ENCODE measurements at regions not wholly inside any gene's neighbourhood (a gene's known extent, or its start where the extent isn't known, plus 50 kb on each side); places are given as distances from the start of the nearest gene placed in this dataset.
"Not testable (repeated sequence)": the region's sequence is repeated elsewhere in the genome, so short reads cannot be mapped to it uniquely, and the experiment has no call there.

DNA sequence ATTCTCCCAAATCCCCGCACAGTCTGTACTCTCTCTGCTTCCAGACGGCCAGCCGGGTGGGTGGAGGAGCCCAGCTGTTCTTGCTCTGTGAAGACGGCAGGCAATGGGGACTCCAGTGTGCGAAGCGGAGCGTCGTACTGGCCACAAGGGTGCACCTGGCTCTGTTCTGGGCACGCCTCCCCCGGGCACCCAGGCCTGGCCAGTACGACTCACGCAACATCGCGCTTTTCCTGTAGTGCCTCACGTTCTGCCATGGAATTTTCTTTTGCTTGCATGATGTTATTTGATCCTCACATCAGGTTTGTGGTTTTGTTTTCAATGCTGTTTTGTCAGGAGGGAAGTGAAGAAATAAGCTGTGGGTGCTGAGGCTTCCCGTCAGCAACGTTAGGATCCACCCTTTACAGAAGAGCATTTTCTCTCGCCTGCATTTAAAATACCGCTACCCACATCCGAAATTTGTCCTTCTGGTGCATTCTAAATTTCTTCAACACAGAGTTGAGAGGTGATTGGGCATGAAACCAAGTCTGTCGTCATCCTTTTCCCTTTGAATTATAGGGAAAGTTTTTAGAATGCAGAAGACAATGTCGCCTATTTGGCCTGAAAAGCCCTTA, 311.7 kb downstream of the TRIM36 start:
- Mint-ChIP-seq H3K36me3 (no peaks in the 10 kb centered on the region), H3K9me3 (peaks cover 4% of the 10 kb centered on the region), H3K4me1 (ENCODE audit: unreplicated experiment) (no peaks in the 10 kb centered on the region), H3K27me3 (no peaks in the 10 kb centered on the region), H3K27ac (no peak overlapping the region), H3K4me3 (no peak overlapping the region)
- no peak for TF ChIP-seq CTCF (conservative IDR thresholded peaks at IDR 0.05)
- DNase-seq (ENCODE audit: extremely low spot score, unreplicated experiment) = no peak

DNA sequence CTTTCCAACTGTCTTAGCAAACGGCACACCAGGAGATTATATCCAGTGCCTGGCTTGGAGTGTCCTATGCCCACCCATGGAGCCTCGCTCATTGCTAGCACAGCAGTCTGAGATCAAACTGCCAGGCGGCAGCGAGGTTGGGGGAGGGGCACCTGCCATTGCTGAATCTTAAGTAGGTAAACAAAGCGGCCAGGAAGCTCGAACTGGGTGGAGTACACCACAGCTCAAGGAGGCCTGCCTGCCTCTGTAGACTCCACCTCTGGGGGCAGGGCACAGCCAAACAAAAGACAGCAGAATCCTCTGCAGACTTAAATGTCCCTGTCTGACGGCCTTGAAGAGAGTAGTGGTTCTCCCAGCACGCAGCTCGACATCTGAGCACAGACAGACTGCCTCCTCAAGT, 325.0 kb downstream of the TRIM36 start:
- H3K36me3 Mint-ChIP-seq; DNase-seq (ENCODE audit: extremely low spot score, unreplicated experiment); H3K27me3 Mint-ChIP-seq; H3K27ac Mint-ChIP-seq; H3K9me3 Mint-ChIP-seq; H3K4me1 Mint-ChIP-seq (ENCODE audit: unreplicated experiment); H3K4me3 Mint-ChIP-seq: not testable (repeated sequence)

DNA sequence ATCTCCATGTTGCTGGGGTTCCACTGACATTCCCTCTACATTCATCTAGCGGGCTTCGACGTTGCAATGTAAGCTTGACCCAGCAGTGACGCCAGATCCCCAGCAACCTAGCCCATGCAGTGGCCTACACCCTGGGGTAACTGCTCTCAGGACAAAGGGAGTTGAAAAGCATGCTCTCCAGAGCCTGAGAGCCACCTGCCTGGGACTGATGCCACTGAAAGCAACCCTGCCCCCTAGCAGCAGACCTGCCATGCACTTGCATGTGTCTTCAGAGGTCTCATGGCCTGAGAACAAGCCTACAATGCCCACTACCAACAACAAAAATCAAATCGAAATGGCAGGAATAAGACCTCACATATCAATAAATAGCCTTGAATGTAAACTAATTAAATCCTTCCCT, 330.3 kb downstream of the TRIM36 start:
- Mint-ChIP-seq H3K4me1 (ENCODE audit: unreplicated experiment) (no peaks in the 10 kb centered on the region), H3K27ac (no peak overlapping the region), H3K9me3 (no peaks in the 10 kb centered on the region), H3K4me3 (no peak overlapping the region), H3K36me3 (no peaks in the 10 kb centered on the region), H3K27me3 (peaks cover 11% of the 10 kb centered on the region)
- no peak for TF ChIP-seq CTCF (conservative IDR thresholded peaks at IDR 0.05)
- no peak for DNase-seq (ENCODE audit: extremely low spot score, unreplicated experiment)

- DNase-seq (ENCODE audit: extremely low spot score, unreplicated experiment) = no peak
- H3K9me3 Mint-ChIP-seq = no peaks in the 10 kb centered on the region
- H3K4me1 Mint-ChIP-seq (ENCODE audit: unreplicated experiment) = no peaks in the 10 kb centered on the region
- H3K4me3 Mint-ChIP-seq = no peak overlapping the region
- H3K36me3 Mint-ChIP-seq = no peaks in the 10 kb centered on the region
- no peak overlapping the region for H3K27ac Mint-ChIP-seq
- H3K27me3 Mint-ChIP-seq = peaks cover 11% of the 10 kb centered on the region
- TF ChIP-seq CTCF (conservative IDR thresholded peaks at IDR 0.05) = no peak
Observed at GRCh38 chr5:114838937-114839336, 330.8 kb downstream of the TRIM36 start.

- no peak for DNase-seq (ENCODE audit: extremely low spot score, unreplicated experiment)
- Mint-ChIP-seq H3K4me3 (no peak overlapping the region), H3K36me3 (no peaks in the 10 kb centered on the region), H3K27me3 (peaks cover 14% of the 10 kb centered on the region), H3K9me3 (no peaks in the 10 kb centered on the region), H3K27ac (no peak overlapping the region), H3K4me1 (ENCODE audit: unreplicated experiment) (no peaks in the 10 kb centered on the region)
- no peak for TF ChIP-seq CTCF (conservative IDR thresholded peaks at IDR 0.05)
Observed at GRCh38 chr5:114830114-114830513, 339.6 kb downstream of the TRIM36 start.

GRCh38 chr5:114822863-114823262, 346.8 kb downstream of the TRIM36 start:
- Mint-ChIP-seq H3K36me3 (no peaks in the 10 kb centered on the region), H3K4me1 (ENCODE audit: unreplicated experiment) (no peaks in the 10 kb centered on the region), H3K27ac (no peak overlapping the region), H3K27me3 (no peaks in the 10 kb centered on the region), H3K4me3 (no peak overlapping the region), H3K9me3 (no peaks in the 10 kb centered on the region)
- TF ChIP-seq CTCF (conservative IDR thresholded peaks at IDR 0.05) = no peak
- DNase-seq (ENCODE audit: extremely low spot score, unreplicated experiment) = no peak
